GM12891 (cell line): ENCODE measurements at regions not wholly inside any gene's neighbourhood (a gene's known extent, or its start where the extent isn't known, plus 50 kb on each side); places are given as distances from the start of the nearest gene placed in this dataset.

ENCODE experiments used
- DNase-seq: peaks from one replicate; pipeline ENCODE4 v3.0.0; 2011; ENCODE audit warnings: low spot score; ENCODE audit not compliant: insufficient read length
- FAIRE-seq: peaks from 2 replicates; lab custom pipeline; 2011; peaks lifted over from hg19 to GRCh38; lab: Jason Lieb, UNC
- PAX5 ChIP-seq: IDR thresholded peaks from 2 replicates; pipeline ENCODE4 v1.6.1; 2011; ENCODE audit warnings: low read length, moderate library complexity, mild to moderate bottlenecking; ENCODE audit not compliant: insufficient read depth, severe bottlenecking
- POLR2A ChIP-seq: IDR thresholded peaks from 2 replicates; pipeline ENCODE4 v1.6.1; 2011; ENCODE audit warnings: low read depth, low read length, control low read depth
- POLR2AphosphoS5 ChIP-seq: IDR thresholded peaks from 2 replicates; pipeline ENCODE4 v1.6.1; 2011; ENCODE audit warnings: low read depth, low read length, control low read depth
- POU2F2 ChIP-seq: IDR thresholded peaks from 2 replicates; pipeline ENCODE4 v1.6.1; 2011; ENCODE audit warnings: low read depth, mild to moderate bottlenecking, control low read depth, low read length, moderate library complexity
- SPI1 ChIP-seq: IDR thresholded peaks from 2 replicates; pipeline ENCODE4 v1.6.1; 2011; ENCODE audit warnings: low read depth, low read length, control low read depth
- TAF1 ChIP-seq: IDR thresholded peaks from 2 replicates; pipeline ENCODE4 v1.6.1; 2011; ENCODE audit warnings: low read depth, low read length, control low read depth

GRCh38 chr7:33853361-33854062, 51.8 kb upstream of the BMPER start:
- no peak for FAIRE-seq
- no peak for TF ChIP-seq POLR2A
- TF ChIP-seq POLR2AphosphoS5 = no peak
- no peak for TF ChIP-seq TAF1
- no peak for TF ChIP-seq SPI1
- TF ChIP-seq POU2F2 = no peak
- DNase-seq = no peak

- TF ChIP-seq PAX5 = no peak
- TF ChIP-seq POU2F2 = no peak
- no peak for TF ChIP-seq TAF1
- no peak for TF ChIP-seq SPI1
- TF ChIP-seq POLR2A = no peak
- TF ChIP-seq POLR2AphosphoS5 = no peak
- no peak for FAIRE-seq
- DNase-seq = no peak
These were observed 51.2 kb upstream of the BMPER start for GRCh38 chr7:33854178-33854577.

GRCh38 chr7:33854801-33855350, 50.5 kb upstream of the BMPER start:
- DNase-seq (no peak), FAIRE-seq (no peak)
- TF ChIP-seq POLR2A = no peak
- TF ChIP-seq POLR2AphosphoS5 = no peak
- TF ChIP-seq TAF1 = no peak
- no peak for TF ChIP-seq SPI1
- TF ChIP-seq PAX5 = no peak
- no peak for TF ChIP-seq POU2F2
